Skin of body (tissue), 1 donor: ENCODE measurements at regions not wholly inside any gene's neighbourhood (a gene's known extent, or its start where the extent isn't known, plus 50 kb on each side); places are given as distances from the start of the nearest gene placed in this dataset.
"Not testable (repeated sequence)": the region's sequence is repeated elsewhere in the genome, so short reads cannot be mapped to it uniquely, and the experiment has no call there.

Experiments used
- DNase-seq: peaks from one replicate; lab custom pipeline; 2025; lab: John Stamatoyannopoulos, UW

DNA sequence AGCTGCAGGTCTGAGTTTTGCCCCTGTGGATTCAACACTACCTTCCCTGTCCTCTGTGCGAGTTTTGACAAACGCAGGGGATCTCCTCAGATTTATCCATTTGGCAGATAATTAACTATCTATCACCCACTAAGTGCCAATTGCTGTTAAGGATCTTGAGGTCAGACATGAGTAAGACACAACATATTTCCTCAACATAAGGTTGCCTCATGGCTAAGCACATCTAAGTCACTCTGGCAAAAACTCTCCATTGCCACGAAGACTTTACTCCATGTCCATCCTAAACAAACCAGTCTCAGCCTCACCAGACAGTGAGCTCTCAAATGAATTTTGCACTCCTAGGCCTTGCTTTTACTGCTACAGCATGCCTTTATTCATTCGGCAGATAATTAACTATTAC lies 408.4 kb downstream of the MAFB start:
- no peak for DNase-seq

DNA sequence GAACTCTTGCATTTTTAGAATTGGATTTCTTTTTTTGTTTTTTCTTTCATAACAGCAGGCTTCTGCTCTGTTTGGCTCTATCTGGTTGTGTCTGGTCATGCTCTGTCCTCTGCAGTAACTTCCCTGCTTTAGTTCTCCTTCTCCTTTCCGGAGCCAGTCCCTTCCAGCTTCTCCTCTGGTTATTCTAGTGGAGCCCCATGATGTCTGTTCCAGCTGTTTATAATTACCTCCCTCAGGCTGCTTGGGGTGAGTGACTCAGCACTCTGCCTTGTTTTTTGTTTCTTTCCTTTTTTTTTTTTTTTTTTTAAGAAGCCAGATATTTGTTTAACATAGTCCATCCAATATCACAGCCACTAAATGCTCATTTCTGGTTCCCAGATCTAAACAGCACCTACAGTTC lies 409.6 kb downstream of the MAFB start:
- DNase-seq = peak; percentile 79

DNA sequence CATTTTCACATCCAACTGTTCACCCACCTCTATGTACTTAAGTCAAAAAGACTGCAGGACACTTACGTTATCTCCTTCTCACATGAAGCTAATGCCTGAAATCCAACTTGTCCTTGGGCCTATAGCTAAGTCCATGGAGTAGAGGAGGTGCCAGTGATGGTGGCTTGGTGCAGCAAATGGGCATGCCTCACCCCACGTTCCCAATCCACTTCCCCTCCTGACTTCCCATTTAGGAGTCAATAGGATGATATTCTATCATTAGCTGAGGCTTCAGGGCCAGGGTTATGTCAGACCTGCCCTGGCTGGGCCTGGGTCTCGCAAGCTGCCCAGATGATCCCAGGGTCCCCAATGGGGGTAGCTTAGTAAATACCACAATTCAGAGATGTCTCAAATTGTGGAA lies 410.4 kb downstream of the MAFB start:
- no peak for DNase-seq

DNA sequence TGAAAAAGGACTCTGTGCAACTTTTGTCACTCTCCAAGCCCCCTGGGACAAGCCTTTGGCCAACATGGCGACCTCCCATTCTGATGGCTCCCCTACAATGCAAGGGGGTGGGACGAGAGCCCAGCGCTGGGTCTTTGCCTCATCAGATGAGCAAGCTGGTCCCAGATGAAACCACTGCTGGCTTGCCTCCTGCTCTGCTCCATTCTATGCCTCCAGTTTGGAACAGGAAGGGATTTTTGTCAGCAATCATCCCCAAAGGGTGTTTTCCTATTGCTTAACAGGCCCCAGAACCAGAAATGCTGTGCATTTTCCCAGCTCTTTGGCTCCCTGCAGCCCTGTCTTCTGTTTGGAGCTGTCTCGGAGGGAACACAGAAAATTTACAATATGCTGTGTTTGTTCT lies 412.7 kb downstream of the MAFB start:
- DNase-seq = no peak

DNA sequence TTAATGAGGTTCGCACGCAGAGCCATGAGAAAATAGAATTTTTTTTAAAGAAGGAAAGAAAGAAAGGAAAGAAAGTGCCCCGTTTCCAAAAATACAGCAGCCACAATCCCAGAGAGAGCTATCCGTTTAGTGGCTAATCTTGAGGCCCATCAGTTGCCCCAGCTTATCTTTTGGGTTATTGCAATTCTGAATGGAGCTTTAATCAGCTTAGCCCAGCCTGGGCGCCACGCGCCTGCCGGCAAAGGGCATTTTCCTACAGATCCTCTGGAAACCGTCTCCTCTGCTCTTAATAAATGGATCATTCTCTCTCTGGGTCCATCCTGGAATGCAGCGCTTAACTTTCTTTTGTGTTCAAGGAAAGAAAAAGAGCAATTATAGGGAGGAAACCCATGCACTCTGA lies 413.3 kb downstream of the MAFB start:
- DNase-seq = no peak

DNA sequence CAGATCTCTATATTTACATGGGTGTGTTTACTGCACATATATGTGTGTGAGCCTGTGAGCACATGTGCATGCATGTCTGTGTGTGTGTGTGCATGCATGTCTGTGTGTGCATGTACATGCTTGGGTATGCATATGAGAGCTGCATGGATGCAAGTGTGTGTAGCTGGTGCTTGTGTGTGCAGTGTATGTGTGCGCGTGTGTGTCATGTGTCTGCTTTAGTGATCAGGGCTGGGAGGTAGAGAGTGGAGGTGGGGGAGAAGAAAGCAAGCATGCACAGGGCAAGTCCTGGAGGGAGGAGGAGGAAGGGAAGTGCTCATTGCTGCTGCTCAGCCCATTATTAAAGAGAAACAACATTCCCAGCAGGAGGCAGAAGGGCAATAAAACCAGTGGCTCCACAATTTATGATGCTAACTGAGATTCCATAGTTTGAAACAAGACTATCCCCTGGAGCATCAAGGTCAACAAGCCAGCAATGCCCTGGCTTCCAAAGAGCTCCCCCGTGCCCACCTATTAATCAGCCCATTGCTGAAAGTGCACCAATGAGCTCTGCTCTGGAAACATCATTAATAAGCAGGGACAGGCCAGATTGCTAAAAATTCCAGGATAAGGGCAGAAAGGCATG lies 414.0 kb downstream of the MAFB start:
- DNase-seq = no peak

DNA sequence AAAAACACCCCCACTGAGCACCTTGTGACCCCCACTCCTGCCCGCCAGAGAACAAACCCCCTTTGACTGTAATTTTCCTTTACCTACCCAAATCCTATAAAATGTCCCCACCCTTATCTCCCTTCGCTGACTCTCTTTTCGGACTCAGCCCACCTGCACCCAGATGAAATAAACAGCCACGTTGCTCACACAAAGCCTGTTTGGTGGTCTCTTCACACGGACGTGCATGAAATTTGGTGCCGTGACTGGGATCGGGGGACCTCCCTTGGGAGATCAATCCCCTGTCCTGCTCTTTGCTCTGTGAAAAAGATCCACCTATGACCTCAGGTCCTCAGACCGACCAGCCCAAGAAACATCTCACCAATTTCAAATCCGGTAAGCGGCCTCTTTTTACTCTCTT lies 419.8 kb downstream of the MAFB start:
- not testable (repeated sequence) for DNase-seq

DNA sequence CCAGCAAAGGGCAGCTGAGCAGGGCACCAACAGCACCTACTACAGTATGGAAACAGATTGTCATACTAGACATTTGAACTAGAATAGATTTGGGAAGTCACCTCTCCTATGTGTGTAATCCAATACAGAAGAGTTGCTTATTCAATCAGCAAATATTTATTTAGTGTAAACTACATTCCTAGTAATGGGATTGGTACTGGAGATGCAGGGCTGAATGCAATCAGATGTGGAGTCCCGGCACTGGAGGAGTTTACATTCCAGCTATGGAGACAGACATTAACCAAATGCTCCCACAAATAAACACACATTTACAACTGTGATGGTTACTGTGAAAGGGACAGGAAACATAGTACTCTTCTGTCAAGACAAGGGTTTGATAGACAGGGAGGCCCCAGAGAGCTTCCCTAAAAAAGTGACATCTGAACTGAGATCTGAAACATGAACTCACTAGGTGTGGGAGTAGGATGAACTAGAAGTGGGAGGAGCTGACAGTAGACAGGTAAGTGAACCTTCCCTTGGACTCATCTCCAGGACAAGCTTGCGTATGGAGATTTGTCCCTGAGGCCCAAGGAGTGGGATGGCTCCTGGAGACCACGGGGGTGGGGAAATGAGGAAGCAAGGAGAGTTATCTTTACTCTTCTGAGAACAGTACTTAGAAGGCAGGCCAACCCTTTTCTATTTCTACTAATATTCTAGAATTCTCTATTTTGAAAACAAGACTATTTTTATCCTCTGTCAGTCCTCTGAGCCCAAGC lies 420.5 kb downstream of the MAFB start:
- no peak for DNase-seq

DNA sequence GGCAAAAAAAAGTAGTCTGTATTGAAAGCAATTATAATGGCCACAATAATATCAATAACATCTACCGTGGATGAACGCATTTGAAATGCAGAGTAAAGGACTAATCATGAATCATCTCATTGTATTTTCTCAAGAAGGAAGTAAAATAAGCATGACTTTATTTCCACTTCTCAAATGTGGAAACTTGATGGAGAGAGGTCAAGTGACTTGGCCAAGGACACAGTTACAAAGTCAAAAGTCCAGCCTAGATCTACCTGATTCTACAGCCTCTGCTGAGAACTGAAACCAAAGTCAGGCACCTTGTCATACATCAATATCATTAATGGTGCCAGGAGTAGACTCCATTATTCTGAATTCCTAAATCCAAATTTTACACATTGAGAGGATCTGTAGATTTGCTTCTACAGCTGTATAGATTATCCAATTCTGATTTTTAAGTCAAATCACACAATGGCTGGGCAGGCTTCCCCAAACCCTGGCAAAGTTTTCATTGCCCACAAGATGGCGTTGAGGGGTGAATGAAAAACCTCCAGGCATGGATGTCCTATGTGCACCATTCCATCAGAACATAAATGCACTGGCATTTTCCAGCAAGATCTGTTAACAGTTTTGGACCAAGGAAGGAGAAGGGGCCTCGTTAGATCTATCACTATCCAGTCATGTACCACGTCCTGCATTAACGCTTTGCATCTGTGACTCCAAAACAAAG lies 423.1 kb downstream of the MAFB start:
- no peak for DNase-seq

DNA sequence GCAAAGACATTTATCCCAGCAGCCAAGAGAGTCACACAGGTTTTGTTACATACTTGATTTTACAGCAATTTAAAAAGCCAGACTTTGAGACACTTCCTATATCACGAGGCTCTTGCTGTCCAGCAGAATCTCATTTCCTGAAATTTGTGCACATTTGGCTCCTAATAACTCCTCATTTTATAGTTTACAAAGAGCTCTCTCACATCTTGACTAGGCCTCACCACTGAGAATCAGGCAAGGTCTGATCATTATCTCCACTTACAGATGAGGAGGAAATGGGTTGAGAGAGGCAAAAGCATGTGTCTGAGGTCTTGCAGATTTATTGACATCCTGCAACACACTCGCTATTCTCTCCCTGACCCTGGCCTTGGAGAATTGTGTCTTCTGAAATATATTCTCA lies 426.8 kb downstream of the MAFB start:
- no peak for DNase-seq

DNA sequence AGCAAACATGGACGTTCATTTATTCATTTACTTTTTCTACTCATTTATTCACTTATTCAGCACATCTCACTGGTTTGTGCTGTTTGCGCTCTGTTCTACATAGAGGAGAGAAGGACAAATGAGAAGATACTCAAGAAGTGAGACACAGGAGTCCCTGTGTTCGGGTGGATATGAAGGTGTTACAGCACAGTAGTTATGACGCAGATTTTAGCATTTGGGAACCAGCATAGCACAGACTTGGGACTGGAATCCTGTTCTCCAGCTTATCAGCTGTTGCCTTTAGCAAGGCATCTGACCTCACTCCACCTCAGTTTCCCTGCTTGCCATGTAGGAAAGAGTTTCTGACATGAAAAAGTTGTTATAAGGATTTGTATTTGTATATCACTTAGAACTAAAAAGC lies 430.1 kb downstream of the MAFB start:
- no peak for DNase-seq

DNA sequence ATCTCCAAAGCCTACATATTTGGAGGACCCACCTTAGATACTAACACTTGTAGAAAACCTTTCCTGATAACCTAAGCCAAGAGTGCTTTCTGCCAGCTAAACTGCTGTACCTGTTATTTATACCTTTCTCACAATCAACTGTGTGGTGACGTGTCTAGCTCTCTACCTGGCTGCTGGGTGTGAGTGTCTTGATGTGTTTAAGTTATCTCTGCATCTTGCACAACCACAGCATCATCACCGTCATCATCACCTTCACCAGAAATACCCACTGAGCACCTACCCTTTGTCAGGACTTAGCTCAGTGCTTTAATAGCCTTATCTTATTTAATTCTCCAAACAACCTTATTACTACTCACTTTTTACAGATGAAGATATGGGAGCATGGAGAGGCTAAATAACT lies 431.3 kb downstream of the MAFB start:
- no peak for DNase-seq

DNA sequence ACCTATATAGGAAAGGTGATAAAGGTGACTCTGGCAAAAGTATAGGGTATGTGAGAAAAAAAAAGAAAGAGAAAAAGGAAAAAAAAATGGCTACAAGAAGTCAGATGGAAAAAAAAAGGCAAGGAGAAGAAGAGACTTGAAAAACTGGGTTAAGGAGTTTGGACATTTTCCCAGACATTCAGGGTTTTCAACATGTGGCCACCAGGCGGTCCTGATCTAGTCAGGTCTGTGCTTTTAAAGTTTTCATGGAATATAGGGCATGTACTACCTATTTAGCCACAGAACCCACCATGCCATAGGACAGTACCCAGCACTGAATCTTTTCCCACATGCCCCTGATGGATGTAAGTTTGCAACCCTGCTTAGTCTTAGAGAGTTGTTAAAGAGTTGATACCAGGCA lies 433.7 kb downstream of the MAFB start:
- DNase-seq = no peak

DNA sequence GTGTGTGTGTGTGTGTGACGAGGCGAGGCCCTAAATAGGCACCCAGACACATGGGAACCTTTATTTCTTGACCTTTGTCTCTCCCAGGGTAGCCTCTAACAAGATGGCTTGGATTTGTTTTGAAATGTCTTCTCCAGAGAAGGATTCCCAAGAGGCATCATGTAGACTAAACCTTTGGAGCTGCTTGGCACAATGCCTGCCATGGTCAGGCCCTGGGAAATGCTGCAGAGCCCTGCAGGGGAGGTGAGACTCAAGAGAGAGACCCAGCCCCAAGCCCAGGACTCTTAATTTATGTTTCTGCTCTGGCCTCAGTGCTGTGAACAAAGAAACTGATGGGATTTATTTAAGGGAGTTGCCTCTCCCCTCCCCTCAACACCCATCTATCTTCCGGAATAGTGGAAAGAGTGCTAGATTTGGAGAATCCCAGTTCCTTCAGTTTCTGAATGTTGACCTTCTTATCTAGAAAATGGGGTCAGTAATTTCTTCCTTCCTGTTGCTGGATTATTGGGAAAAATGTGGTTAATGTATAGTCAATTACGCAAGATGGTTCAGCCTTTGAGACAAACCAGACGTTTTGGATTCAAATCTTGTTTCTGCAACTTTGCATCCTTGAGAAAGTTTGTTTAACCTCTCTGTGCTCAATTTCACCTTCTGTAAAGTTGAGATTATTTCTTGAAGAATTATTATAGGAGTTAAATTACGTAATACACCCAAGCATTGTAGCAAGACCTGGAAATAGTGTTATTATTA lies 434.8 kb downstream of the MAFB start:
- DNase-seq = no peak

DNA sequence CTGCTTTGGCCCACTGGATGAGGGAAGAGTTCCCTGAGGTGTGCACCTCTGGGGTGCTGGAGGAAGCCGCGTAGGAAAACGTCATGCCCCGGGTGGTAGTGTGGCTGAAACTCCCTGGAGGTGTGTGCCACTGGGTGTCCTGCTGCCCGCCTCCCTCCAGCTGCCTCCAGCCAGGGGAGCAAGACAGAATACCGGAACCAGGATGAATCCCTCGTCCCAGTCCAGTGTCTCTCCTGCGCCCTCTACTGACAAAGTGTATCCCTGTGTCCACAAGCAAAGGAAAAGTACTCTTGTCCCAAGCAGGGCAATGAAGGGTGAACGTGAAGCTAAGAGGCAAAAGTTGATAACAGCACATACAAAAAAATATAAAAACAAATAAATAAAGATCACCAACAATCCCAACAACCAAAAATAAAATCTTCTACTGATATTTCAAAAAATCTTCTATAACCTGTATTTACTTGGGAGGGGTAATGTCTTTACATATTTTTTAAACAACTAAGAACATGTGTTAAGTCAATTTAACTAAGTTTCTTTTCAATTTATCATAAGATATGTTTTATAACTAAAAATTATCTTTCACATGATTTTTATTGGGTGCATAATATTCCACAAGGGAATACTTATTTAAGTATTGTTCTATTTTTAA lies 437.6 kb downstream of the MAFB start:
- DNase-seq = no peak

DNA sequence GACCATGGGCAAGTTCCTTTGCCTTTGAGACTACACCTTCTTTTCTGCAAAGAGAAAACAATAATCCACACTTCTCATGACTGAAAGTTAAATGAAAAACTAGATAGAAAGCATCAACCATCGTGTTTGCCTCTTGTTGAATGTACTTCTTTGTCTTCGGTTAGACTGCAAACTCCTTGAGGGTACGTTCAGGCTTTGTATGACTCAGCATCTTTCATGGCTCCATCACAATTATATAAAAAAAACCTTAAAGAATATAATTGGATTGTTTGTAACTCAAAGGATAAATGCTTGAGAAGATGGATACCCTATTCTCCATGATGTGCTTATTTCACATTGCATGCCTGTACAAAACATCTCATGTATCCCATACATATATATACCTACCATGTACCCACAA lies 439.2 kb downstream of the MAFB start:
- no peak for DNase-seq

DNA sequence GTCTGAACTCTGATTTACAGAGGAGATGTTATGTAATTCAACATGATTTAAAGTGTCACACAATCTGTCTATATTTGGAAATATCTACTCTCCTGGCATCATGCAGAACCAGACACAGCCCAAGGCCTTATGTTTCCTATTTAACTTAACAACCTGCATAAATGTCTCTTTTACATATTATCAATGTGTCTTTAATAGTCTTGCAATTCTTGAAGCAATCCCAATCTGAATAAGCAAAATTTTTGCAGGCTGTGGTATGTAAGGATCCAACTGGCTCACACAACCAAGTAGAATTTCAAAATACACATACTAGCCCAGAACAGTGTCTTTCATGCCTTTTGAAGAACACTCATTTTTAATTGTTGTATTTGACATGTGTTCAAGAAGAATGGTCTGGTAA lies 443.2 kb downstream of the MAFB start:
- no peak for DNase-seq

DNA sequence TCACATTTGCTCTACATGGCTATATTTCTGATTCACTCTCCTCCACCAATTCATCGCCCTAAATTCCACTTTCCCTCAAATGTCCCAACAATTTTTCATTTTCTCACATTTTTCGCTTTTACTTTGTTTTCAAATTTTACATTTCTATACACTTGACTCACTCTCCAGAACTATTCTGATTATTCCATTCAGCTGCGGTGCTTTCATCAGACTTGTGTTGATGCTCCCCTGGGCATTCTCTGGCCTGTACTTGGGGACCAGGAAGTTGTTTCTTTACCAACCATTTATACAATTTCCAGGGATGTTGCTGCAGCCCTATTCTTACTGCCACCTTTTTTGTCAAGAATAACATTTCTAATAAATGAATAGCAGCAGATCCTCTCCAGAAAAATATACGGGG lies 444.8 kb downstream of the MAFB start:
- no peak for DNase-seq

DNA sequence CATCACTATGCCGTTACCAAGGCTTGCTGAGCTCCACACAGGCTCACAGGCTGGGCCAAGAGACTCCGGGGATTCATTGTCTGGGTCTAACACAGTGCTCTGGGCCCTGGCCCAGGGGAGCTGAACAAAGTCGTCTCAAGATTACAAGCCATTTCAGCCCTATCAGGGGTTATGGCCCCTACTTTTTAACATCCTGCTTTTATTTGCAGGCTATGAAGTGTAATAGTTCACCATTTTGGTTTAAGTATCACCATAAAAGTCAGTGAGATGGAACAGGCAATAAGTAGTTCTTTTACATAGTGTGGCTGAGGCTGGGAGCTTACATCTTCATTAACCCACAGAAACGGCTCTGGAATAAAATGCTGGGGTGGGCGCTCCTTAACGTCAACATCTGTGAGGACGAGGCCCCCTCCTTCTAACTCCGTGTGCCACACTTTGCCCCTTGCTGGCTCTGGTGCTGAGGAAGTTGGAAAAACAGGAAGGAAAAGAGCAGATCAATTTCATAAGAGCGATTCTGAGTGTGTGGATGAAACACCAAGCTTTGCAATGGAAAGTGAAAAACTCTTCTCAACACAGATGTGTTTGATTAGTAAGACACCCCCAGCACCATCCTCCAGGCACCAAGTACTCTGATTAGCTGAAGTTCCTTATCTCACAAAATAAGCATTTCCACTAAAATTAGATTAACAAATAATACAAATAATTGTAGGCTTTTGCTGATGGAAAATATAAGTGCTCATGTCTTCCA lies 447.3 kb downstream of the MAFB start:
- no peak for DNase-seq

DNA sequence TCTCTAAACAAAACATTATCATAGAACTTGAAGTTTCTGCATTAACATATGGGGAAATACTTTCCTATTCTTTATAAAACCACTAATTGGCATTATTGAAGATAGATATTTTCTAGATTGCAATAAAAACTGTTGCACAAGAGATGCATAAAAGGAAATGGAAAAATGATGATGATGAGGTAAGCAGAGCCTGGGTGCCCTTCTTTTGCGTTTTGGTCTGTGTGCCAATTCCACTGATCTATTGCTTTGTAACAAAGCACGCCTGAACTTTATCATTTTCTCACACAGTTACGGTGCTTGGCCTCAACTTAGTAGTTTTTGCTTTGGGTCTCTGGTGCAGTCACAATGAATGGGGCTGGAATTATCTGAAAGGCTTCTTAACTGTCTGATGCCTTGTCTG lies 450.5 kb downstream of the MAFB start:
- DNase-seq = no peak

DNA sequence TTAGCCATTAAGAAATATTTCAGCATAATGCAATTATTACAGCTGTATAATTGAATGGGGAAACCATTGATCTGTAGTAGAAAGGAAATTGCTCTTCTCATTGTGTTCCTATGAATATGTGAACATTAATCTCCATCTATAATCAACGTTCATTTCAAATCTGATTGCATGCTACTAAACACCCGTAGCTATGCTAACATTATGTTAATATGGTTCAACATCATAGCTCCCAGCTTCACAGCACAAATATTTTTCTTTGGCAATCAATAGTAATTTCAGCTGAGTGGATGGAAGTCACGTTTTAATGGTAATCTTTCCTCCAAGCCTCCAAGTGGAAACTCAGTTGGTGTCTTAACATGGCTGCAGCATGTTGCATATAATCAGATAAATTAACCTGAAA lies 454.4 kb downstream of the MAFB start:
- DNase-seq = no peak
